Liver (tissue), 8 donors: ENCODE measurements at regions not wholly inside any gene's neighbourhood (a gene's known extent, or its start where the extent isn't known, plus 50 kb on each side); places are given as distances from the start of the nearest gene placed in this dataset.

Experiments
- DNase-seq: peaks from one replicate; pipeline ENCODE4 v3.0.0-alpha.2; 2017; ENCODE audit warnings: low spot score
- H3K27ac ChIP-seq, 2 donors: one replicate each; pipeline ENCODE4 v1.7.0; 2013; ENCODE audit warnings: inconsistent platforms in 2 of 2, low read length in 2 of 2, control low read depth in 1 of 2, low read depth in 1 of 2, mild to moderate bottlenecking in 1 of 2
- H3K27me3 ChIP-seq, 4 donors: one replicate each; pipeline versions ENCODE4 v1.6.1 to v1.7.0; 2013; ENCODE audit warnings: low read length in 3 of 4, inconsistent platforms in 1 of 4, mild to moderate bottlenecking in 1 of 4, moderate library complexity in 1 of 4; ENCODE audit not compliant: control insufficient read depth in 4 of 4, insufficient read depth in 4 of 4
- H3K36me3 ChIP-seq, 4 donors: one replicate each; pipeline versions ENCODE4 v1.6.1 to v1.7.0; 2013; ENCODE audit warnings: low read length in 3 of 4, mild to moderate bottlenecking in 3 of 4, low read depth in 1 of 4, moderate library complexity in 1 of 4; ENCODE audit not compliant: control insufficient read depth in 4 of 4, insufficient read depth in 3 of 4
- H3K4me1 ChIP-seq, 4 donors: one replicate each; pipeline versions ENCODE4 v1.6.1 to v1.7.0; 2013; ENCODE audit warnings: low read length in 3 of 4, mild to moderate bottlenecking in 3 of 4, moderate library complexity in 1 of 4; ENCODE audit not compliant: control insufficient read depth in 4 of 4, insufficient read depth in 4 of 4
- H3K4me3 ChIP-seq, 3 donors: one replicate each; pipeline versions ENCODE4 v1.6.1 to v1.7.0; 2013; ENCODE audit warnings: low read length in 3 of 3, control low read depth in 1 of 3, low read depth in 1 of 3, mild to moderate bottlenecking in 1 of 3
- H3K9ac ChIP-seq, 2 donors: one replicate each; pipeline ENCODE4 v1.7.0; 2013; ENCODE audit warnings: low read length in 2 of 2, mild to moderate bottlenecking in 2 of 2, moderate library complexity in 2 of 2, control low read depth in 1 of 2, low read depth in 1 of 2
- H3K9me3 ChIP-seq, 4 donors: one replicate each; pipeline versions ENCODE4 v1.6.1 to v1.7.0; 2013; ENCODE audit warnings: low read length in 3 of 4; ENCODE audit not compliant: control insufficient read depth in 4 of 4
- CTCF ChIP-seq: fragments of 150-350 bp; IDR thresholded peaks from 2 replicates; pipeline ENCODE4 v1.5.1; 2017; ENCODE audit warnings: improper control_type of control experiment, low read depth, low read length; ENCODE audit not compliant: missing input control
- EGR1 ChIP-seq, 2 donors: IDR thresholded peaks; 2 replicates each; pipeline ENCODE4 v1.6.1; 2016 to 2018; ENCODE audit warnings: antibody characterized with exemption in 2 of 2, low read depth in 2 of 2
- FOXA1 ChIP-seq: IDR thresholded peaks from 2 replicates; pipeline ENCODE4 v1.6.1; 2016; ENCODE audit warnings: antibody characterized with exemption
- FOXA2 ChIP-seq: IDR thresholded peaks from 2 replicates; pipeline ENCODE4 v1.6.1; 2016; ENCODE audit warnings: antibody characterized with exemption
- GABPA ChIP-seq, 2 donors: IDR thresholded peaks in 1 of 2; conservative IDR thresholded peaks in 1 of 2; 2 replicates each; pipeline ENCODE4 v1.6.1; 2016; ENCODE audit warnings: antibody characterized with exemption in 2 of 2, mild to moderate bottlenecking in 1 of 2, moderate library complexity in 1 of 2
- HNF4A ChIP-seq, 2 donors: conservative IDR thresholded peaks; 2 replicates each; pipeline ENCODE4 v1.6.1; 2016; ENCODE audit warnings: antibody characterized with exemption in 2 of 2, mild to moderate bottlenecking in 2 of 2
- HNF4G ChIP-seq: IDR thresholded peaks from 2 replicates; pipeline ENCODE4 v1.6.1; 2016; ENCODE audit warnings: antibody characterized with exemption
- JUND ChIP-seq, 2 donors: IDR thresholded peaks; 2 replicates each; pipeline ENCODE4 v1.6.1; 2016; ENCODE audit warnings: antibody characterized with exemption in 2 of 2
- MAX ChIP-seq: IDR thresholded peaks from 2 replicates; pipeline ENCODE4 v1.6.1; 2016; ENCODE audit warnings: antibody characterized with exemption
- NR2F2 ChIP-seq: IDR thresholded peaks from 2 replicates; pipeline ENCODE4 v1.6.1; 2016; ENCODE audit warnings: antibody characterized with exemption
- RAD21 ChIP-seq, 2 donors: IDR thresholded peaks; 2 replicates each; pipeline ENCODE4 v1.6.1; 2016; ENCODE audit warnings: antibody characterized with exemption in 2 of 2, mild to moderate bottlenecking in 2 of 2
- RXRA ChIP-seq, 2 donors: IDR thresholded peaks; 2 replicates each; pipeline ENCODE4 v1.6.1; 2017 to 2018; ENCODE audit warnings: antibody characterized with exemption in 2 of 2, mild to moderate bottlenecking in 1 of 2
- SP1 ChIP-seq: IDR thresholded peaks from 2 replicates; pipeline ENCODE4 v1.6.1; 2018; ENCODE audit warnings: antibody characterized with exemption, mild to moderate bottlenecking
- TAF1 ChIP-seq: conservative IDR thresholded peaks from 2 replicates; pipeline ENCODE4 v1.6.1; 2016; ENCODE audit warnings: antibody characterized with exemption, mild to moderate bottlenecking
- YY1 ChIP-seq: IDR thresholded peaks from 2 replicates; pipeline ENCODE4 v1.6.1; 2016; ENCODE audit warnings: antibody characterized with exemption, mild to moderate bottlenecking
- WGBS: extraction: QIAGEN DNeasy Blood & Tissue Kit; methylation state at CpG from one replicate; pipeline ENCODE4 v1.1.7; 2013; 5-methylcytosine and 5-hydroxymethylcytosine counted together
- TF ChIP-seq, protein P1 (sequence below): IDR thresholded peaks from 2 replicates; pipeline ENCODE4 v1.6.1; 2016; ENCODE audit warnings: antibody characterized with exemption
- TF ChIP-seq, protein P2 (sequence below): IDR thresholded peaks from 2 replicates; pipeline ENCODE4 v1.6.1; 2016; ENCODE audit warnings: antibody characterized with exemption
- TF ChIP-seq, protein P3 (sequence below): IDR thresholded peaks from 2 replicates; pipeline ENCODE4 v1.6.1; 2016; ENCODE audit warnings: antibody characterized with exemption, mild to moderate bottlenecking
- donor health status: healthy.
- donor health status: healthy.
- donor health status: healthy.
- donor health status: healthy.
- donor health status: healthy.

DNA sequence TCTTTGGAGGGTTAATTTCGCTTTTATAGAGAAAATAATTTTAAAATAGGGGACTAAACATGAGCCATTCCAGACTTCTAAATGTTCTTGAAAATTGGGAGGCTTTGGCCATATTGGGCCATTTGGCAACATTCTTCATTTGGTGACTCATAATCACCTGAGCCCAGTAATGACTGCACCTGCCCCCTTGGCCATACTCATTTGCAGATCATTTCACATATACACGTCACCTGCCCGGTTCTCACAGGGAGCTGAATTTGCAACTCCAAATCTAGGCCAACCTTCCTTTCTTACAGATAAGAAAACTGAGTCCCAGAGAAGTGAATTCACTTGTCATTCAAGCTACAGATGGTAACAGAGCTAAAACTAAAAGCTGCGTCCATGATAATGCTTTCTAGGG is 289.7 kb downstream of the EPHA4 start (continued):
- TF ChIP-seq, protein P1, sequence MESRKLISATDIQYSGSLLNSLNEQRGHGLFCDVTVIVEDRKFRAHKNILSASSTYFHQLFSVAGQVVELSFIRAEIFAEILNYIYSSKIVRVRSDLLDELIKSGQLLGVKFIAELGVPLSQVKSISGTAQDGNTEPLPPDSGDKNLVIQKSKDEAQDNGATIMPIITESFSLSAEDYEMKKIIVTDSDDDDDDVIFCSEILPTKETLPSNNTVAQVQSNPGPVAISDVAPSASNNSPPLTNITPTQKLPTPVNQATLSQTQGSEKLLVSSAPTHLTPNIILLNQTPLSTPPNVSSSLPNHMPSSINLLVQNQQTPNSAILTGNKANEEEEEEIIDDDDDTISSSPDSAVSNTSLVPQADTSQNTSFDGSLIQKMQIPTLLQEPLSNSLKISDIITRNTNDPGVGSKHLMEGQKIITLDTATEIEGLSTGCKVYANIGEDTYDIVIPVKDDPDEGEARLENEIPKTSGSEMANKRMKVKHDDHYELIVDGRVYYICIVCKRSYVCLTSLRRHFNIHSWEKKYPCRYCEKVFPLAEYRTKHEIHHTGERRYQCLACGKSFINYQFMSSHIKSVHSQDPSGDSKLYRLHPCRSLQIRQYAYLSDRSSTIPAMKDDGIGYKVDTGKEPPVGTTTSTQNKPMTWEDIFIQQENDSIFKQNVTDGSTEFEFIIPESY, result no peak
- TF ChIP-seq SP1, result no peak
- no peak for TF ChIP-seq EGR1 (IDR thresholded peaks at IDR 0.05; ENCODE audit: low read depth in 2 of 2)
- TF ChIP-seq, protein P2, sequence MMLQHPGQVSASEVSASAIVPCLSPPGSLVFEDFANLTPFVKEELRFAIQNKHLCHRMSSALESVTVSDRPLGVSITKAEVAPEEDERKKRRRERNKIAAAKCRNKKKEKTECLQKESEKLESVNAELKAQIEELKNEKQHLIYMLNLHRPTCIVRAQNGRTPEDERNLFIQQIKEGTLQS, result no peak
- no peak for TF ChIP-seq TAF1
- TF ChIP-seq HNF4A (conservative IDR thresholded peaks at IDR 0.05), result no peak
- TF ChIP-seq NR2F2, result no peak

- Histone ChIP-seq H3K4me1 (no peaks in the 10 kb centered on the region), H3K9me3 (no peaks in the 10 kb centered on the region), H3K27ac (no peak overlapping the region), H3K4me3 (no peak overlapping the region), H3K27me3 (no peaks in the 10 kb centered on the region), H3K36me3 (no peaks in the 10 kb centered on the region), H3K9ac (no peak overlapping the region)
- TF ChIP-seq FOXA2, result no peak
- TF ChIP-seq CTCF, result no peak
- TF ChIP-seq MAX, result no peak
- TF ChIP-seq JUND (IDR thresholded peaks at IDR 0.05), result no peak
- no peak for TF ChIP-seq NR2F2
- TF ChIP-seq RXRA (IDR thresholded peaks at IDR 0.05), result no peak
- TF ChIP-seq EGR1 (IDR thresholded peaks at IDR 0.05; ENCODE audit: low read depth in 2 of 2), result no peak
- TF ChIP-seq, protein P2, result no peak
- no peak for TF ChIP-seq FOXA1
- no peak for TF ChIP-seq HNF4G
- TF ChIP-seq SP1, result no peak
- TF ChIP-seq YY1, result no peak
- TF ChIP-seq, protein P1, result no peak
- no peak for TF ChIP-seq RAD21 (IDR thresholded peaks at IDR 0.05)
- TF ChIP-seq, protein P3, sequence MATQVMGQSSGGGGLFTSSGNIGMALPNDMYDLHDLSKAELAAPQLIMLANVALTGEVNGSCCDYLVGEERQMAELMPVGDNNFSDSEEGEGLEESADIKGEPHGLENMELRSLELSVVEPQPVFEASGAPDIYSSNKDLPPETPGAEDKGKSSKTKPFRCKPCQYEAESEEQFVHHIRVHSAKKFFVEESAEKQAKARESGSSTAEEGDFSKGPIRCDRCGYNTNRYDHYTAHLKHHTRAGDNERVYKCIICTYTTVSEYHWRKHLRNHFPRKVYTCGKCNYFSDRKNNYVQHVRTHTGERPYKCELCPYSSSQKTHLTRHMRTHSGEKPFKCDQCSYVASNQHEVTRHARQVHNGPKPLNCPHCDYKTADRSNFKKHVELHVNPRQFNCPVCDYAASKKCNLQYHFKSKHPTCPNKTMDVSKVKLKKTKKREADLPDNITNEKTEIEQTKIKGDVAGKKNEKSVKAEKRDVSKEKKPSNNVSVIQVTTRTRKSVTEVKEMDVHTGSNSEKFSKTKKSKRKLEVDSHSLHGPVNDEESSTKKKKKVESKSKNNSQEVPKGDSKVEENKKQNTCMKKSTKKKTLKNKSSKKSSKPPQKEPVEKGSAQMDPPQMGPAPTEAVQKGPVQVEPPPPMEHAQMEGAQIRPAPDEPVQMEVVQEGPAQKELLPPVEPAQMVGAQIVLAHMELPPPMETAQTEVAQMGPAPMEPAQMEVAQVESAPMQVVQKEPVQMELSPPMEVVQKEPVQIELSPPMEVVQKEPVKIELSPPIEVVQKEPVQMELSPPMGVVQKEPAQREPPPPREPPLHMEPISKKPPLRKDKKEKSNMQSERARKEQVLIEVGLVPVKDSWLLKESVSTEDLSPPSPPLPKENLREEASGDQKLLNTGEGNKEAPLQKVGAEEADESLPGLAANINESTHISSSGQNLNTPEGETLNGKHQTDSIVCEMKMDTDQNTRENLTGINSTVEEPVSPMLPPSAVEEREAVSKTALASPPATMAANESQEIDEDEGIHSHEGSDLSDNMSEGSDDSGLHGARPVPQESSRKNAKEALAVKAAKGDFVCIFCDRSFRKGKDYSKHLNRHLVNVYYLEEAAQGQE, result no peak
- no peak for TF ChIP-seq GABPA (IDR thresholded peaks at IDR 0.05 in 1 of 2, conservative IDR thresholded peaks at IDR 0.05 in 1 of 2)
- TF ChIP-seq TAF1, result no peak
- no peak for TF ChIP-seq HNF4A (conservative IDR thresholded peaks at IDR 0.05)
- 68% methylated on average over 5 of the region's 5 CpGs for WGBS
- DNase-seq, result no peak
These were observed 288.1 kb downstream of the EPHA4 start for GRCh38 chr2:221283896-221284545.
